ENCODE measurements at regions not wholly inside any gene's neighbourhood (a gene's known extent, or its start where the extent isn't known, plus 50 kb on each side); places are given as distances from the start of the nearest gene placed in this dataset.

DNA sequence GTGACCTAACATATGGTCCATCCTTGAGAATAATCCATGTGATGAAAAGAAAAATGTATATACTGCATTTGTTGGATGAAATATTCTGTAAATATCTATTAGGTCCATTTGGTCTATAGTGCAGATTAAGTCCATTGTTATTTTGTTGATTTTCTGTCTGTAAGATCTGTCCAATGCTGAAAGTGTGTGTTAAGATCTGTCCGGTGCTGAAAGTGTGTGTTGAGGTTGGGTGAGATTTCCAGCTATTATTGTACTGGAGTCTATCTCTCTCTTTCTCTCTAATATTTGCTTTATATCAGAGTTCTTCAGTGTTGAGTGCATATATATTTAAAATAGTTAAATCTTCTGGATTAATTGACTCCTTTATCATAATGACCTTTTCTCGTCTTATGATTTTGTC is 828.8 kb upstream of the CRIM1 start:
- TF ChIP-seq, protein P1, sequence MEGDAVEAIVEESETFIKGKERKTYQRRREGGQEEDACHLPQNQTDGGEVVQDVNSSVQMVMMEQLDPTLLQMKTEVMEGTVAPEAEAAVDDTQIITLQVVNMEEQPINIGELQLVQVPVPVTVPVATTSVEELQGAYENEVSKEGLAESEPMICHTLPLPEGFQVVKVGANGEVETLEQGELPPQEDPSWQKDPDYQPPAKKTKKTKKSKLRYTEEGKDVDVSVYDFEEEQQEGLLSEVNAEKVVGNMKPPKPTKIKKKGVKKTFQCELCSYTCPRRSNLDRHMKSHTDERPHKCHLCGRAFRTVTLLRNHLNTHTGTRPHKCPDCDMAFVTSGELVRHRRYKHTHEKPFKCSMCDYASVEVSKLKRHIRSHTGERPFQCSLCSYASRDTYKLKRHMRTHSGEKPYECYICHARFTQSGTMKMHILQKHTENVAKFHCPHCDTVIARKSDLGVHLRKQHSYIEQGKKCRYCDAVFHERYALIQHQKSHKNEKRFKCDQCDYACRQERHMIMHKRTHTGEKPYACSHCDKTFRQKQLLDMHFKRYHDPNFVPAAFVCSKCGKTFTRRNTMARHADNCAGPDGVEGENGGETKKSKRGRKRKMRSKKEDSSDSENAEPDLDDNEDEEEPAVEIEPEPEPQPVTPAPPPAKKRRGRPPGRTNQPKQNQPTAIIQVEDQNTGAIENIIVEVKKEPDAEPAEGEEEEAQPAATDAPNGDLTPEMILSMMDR (IDR thresholded peaks at IDR 0.05): no peak
- TF ChIP-seq POLR2A (IDR thresholded peaks at IDR 0.05): no peak
